Stimulated activated CD4-positive, alpha-beta T cell treated with anti-CD3 and anti-CD28 coated beads, Interleukin-4, amount 100 ng/mL, for 4 hours (primary cell): ENCODE measurements at regions not wholly inside any gene's neighbourhood (a gene's known extent, or its start where the extent isn't known, plus 50 kb on each side); places are given as distances from the start of the nearest gene placed in this dataset.
A peak's percentile ranks its signal among the peaks of the same experiment; 100 is the strongest.

Experiments
- DNase-seq, 2 experiments: peaks; one replicate each; pipeline ENCODE4 v3.0.0-alpha.2; 2020

GRCh38 chr17:77851921-77852320, 106.6 kb upstream of the TNRC6C start:
- DNase-seq, result no peak

GRCh38 chr17:77852731-77853130, 105.8 kb upstream of the TNRC6C start:
- no peak for DNase-seq

GRCh38 chr17:77853191-77853977, 105.1 kb upstream of the TNRC6C start:
- DNase-seq, result no peak

GRCh38 chr17:77854083-77854758, 104.3 kb upstream of the TNRC6C start:
- no peak for DNase-seq

- DNase-seq, result no peak
Measured at GRCh38 chr17:77854759-77855745, 103.5 kb upstream of the TNRC6C start.

GRCh38 chr17:77856551-77857305, 101.8 kb upstream of the TNRC6C start:
- DNase-seq, result no peak

- DNase-seq, result no peak
Measured at GRCh38 chr17:77857306-77857555, 101.3 kb upstream of the TNRC6C start.

GRCh38 chr17:77857613-77858012, 100.9 kb upstream of the TNRC6C start:
- DNase-seq, result peak in 1 of 2 experiments; percentile 56

GRCh38 chr17:77858291-77859034, 100.0 kb upstream of the TNRC6C start:
- DNase-seq, result no peak

- no peak for DNase-seq
Measured at GRCh38 chr17:77859035-77859810, 99.3 kb upstream of the TNRC6C start.

- DNase-seq, result no peak
Measured at GRCh38 chr17:77861133-77861695, 97.3 kb upstream of the TNRC6C start.

- DNase-seq, result no peak
Measured at GRCh38 chr17:77861981-77862645, 96.4 kb upstream of the TNRC6C start.

GRCh38 chr17:77862890-77863813, 95.4 kb upstream of the TNRC6C start:
- DNase-seq, result no peak

GRCh38 chr17:77863814-77864161, 94.7 kb upstream of the TNRC6C start:
- no peak for DNase-seq

GRCh38 chr17:77864234-77865111, 94.0 kb upstream of the TNRC6C start:
- no peak for DNase-seq

- no peak for DNase-seq
Measured at GRCh38 chr17:77865112-77865611, 93.3 kb upstream of the TNRC6C start.

GRCh38 chr17:77865716-77866115, 92.8 kb upstream of the TNRC6C start:
- no peak for DNase-seq

GRCh38 chr17:77867308-77867781, 91.2 kb upstream of the TNRC6C start:
- DNase-seq, result no peak
